OCI-LY7 (cell line): ENCODE measurements at regions not wholly inside any gene's neighbourhood (a gene's known extent, or its start where the extent isn't known, plus 50 kb on each side); places are given as distances from the start of the nearest gene placed in this dataset.

Source experiments
- BruUV-seq: library from RNA; stranded (reverse); fragments of 400-500 nt; replicated peaks from 2 replicates; lab custom pipeline; 2021; lab: Mats Ljungman, UMichigan
- CTCF ChIA-PET: fragments of 300-600 bp; sonication (Branson Sonifier 250); formaldehyde crosslinking; loops from one replicate; lab custom pipeline; 2022; ENCODE audit warnings: antibody characterized with exemption; ENCODE audit not compliant: unreplicated experiment; lab: Charles Lee
- POLR2A ChIA-PET: fragments of 300-600 bp; sonication (Branson Sonifier 250); formaldehyde crosslinking; loops from one replicate; lab custom pipeline; 2022; ENCODE audit warnings: antibody characterized with exemption; lab: Charles Lee
- DNase-seq: peaks from one replicate; pipeline ENCODE4 v3.0.0-alpha.2; 2015; ENCODE audit warnings: low spot score
- H2AFZ ChIP-seq: fragments of 200-600 bp; sonication (generic), shearing (Covaris generic); 2 replicates; pipeline ENCODE4 v1.6.1; 2014; ENCODE audit warnings: mild to moderate bottlenecking, antibody characterized with exemption, low read length, moderate library complexity
- H3K27ac ChIP-seq: fragments of 200-600 bp; sonication (generic); 2 replicates; pipeline ENCODE4 v1.5.1; 2014; ENCODE audit warnings: mixed run types, low read depth, mild to moderate bottlenecking, moderate library complexity, low read length, inconsistent platforms; ENCODE audit not compliant: poor library complexity, severe bottlenecking
- H3K36me3 ChIP-seq: fragments of 200-600 bp; sonication (generic); 2 replicates; pipeline ENCODE4 v1.6.1; 2014; ENCODE audit warnings: mild to moderate bottlenecking, antibody characterized with exemption, low read length, moderate library complexity, mixed read lengths; ENCODE audit not compliant: insufficient read depth
- H3K4me1 ChIP-seq: fragments of 200-600 bp; sonication (generic); 2 replicates; pipeline ENCODE4 v1.5.1; 2014; ENCODE audit warnings: mild to moderate bottlenecking, low read length; ENCODE audit not compliant: insufficient read depth, poor library complexity, severe bottlenecking
- H3K4me2 ChIP-seq: fragments of 200-600 bp; sonication (generic); 2 replicates; pipeline ENCODE4 v1.6.1; 2014; ENCODE audit warnings: mild to moderate bottlenecking, low read length
- H3K4me3 ChIP-seq: fragments of 200-600 bp; sonication (generic); 2 replicates; pipeline ENCODE4 v1.5.1; 2014; ENCODE audit warnings: mild to moderate bottlenecking, low read depth, low read length; ENCODE audit not compliant: poor library complexity, severe bottlenecking
- H3K79me2 ChIP-seq: fragments of 200-600 bp; sonication (generic); 2 replicates; pipeline ENCODE4 v1.6.1; 2016; ENCODE audit warnings: low read depth, mild to moderate bottlenecking, low read length, moderate library complexity, mixed read lengths; ENCODE audit not compliant: insufficient read depth
- H3K9me2 ChIP-seq: fragments of 200-600 bp; sonication (generic); 2 replicates; pipeline ENCODE4 v1.6.1; 2016; ENCODE audit warnings: mild to moderate bottlenecking, low read length, mixed read lengths; ENCODE audit not compliant: insufficient read depth
- H3K9me3 ChIP-seq: fragments of 200-600 bp; sonication (generic); 2 replicates; pipeline ENCODE4 v1.6.1; 2014; ENCODE audit warnings: mild to moderate bottlenecking, mixed run types, low read length, mixed read lengths
- H4K20me1 ChIP-seq: fragments of 200-600 bp; sonication (generic); 2 replicates; pipeline ENCODE4 v1.6.1; 2014; ENCODE audit warnings: mild to moderate bottlenecking, antibody characterized with exemption, low read length, moderate library complexity, mixed read lengths; ENCODE audit not compliant: insufficient read depth
- EZH2phosphoT487 ChIP-seq: fragments of 200-600 bp; sonication (generic); IDR thresholded peaks from 2 replicates; pipeline ENCODE4 v1.6.1; 2018; ENCODE audit warnings: low read depth, borderline replicate concordance, mild to moderate bottlenecking, mixed run types, antibody characterized with exemption, low read length, moderate library complexity, mixed read lengths
- intact Hi-C: fragments of 100-400 bp; cut with micrococcal nuclease; formaldehyde crosslinking; loops from one replicate; pipeline ENCODE4 v1.10.0; 2022; ENCODE audit not compliant: unreplicated experiment
- TF ChIP-seq, protein P1 (sequence below): fragments of 200-600 bp; sonication (generic); conservative IDR thresholded peaks from 2 replicates; pipeline ENCODE4 v1.5.1; 2014; ENCODE audit warnings: mild to moderate bottlenecking, antibody characterized with exemption, low read length, moderate library complexity, mixed read lengths

DNA sequence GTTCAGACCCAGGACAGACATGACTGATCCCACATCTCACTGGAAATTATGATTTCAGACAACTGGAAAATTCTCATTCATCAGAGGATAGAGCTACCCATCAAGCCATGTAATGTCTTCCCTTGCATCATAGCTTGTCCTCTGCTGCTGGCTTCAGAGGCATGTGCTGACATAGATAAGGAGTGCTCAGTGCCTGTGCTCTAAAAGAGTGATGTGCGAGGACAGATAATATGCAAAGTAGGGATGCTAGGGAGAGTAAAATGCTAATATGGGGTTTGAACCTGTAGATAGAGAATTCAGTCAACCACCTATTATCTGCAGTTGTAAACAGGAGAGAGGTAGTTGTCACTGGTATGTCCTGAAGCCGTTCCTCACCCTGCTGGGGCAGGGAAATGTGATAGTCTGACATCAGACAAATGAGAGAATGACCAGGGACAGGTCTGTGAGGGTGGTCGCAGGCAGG is 349.7 kb upstream of the CCL2 start:
- Histone ChIP-seq H3K4me2 (no peak overlapping the region), H3K79me2 (no peaks in the 10 kb centered on the region), H3K9me3 (no peaks in the 10 kb centered on the region), H3K4me1 (no peaks in the 10 kb centered on the region), H3K27ac (no peak overlapping the region), H3K9me2 (no peaks in the 10 kb centered on the region), H3K4me3 (no peak overlapping the region), H4K20me1 (no peaks in the 10 kb centered on the region), H3K36me3 (no peaks in the 10 kb centered on the region), H2AFZ (no peak overlapping the region)
- intact Hi-C loops: no loop called here
- no TSS peak for BruUV-seq
- DNase-seq: no peak
- TF ChIP-seq, protein P1, sequence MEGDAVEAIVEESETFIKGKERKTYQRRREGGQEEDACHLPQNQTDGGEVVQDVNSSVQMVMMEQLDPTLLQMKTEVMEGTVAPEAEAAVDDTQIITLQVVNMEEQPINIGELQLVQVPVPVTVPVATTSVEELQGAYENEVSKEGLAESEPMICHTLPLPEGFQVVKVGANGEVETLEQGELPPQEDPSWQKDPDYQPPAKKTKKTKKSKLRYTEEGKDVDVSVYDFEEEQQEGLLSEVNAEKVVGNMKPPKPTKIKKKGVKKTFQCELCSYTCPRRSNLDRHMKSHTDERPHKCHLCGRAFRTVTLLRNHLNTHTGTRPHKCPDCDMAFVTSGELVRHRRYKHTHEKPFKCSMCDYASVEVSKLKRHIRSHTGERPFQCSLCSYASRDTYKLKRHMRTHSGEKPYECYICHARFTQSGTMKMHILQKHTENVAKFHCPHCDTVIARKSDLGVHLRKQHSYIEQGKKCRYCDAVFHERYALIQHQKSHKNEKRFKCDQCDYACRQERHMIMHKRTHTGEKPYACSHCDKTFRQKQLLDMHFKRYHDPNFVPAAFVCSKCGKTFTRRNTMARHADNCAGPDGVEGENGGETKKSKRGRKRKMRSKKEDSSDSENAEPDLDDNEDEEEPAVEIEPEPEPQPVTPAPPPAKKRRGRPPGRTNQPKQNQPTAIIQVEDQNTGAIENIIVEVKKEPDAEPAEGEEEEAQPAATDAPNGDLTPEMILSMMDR: no peak
- CTCF ChIA-PET: no interaction called here
- POLR2A ChIA-PET: interaction anchor here (0.6 kb wide), 1 partner anchor 920 kb away, joined by 3 read pairs; no protein-coding TSS in a partner anchor

DNA sequence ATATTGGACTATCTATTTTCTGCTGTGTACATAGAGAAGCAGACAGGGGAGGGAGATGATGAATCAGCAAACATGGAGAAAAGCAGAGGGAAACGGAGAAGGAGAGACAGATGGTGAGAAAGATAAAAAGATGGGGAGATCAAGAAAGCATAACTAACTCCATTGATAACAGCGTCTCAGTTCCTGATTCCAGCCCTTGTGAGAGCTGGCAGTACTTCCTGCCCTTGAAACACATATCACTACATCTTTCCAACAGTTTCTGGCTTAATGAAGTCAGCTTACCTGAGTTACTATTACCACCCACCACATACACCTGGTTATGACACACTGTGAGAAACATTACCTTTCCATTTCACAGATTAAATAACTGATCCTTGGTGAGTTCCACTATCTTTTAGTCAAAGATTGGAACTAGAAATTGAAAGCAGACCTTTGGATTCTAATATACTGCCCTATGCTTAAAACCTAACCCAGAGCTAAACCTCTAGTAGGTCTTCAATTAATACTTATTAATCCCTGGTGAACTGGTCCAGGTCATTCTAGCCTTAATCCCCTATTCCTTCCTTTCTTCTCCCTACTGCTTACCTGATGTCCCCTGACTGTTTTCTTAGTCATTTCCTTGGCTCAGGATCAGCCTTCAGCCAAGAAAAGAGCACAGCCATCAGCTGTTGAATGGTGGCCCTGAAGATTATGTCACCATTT is 346.6 kb upstream of the CCL2 start:
- no peaks in the 10 kb centered on the region for H3K36me3 ChIP-seq
- H2AFZ ChIP-seq: no peak overlapping the region
- no peak overlapping the region for H3K4me2 ChIP-seq
- POLR2A ChIA-PET: interaction anchor here (0.5 kb wide), 1 partner anchor 12 kb away, joined by 3 read pairs; no protein-coding TSS in a partner anchor
- no peaks in the 10 kb centered on the region for H3K4me1 ChIP-seq
- no peak overlapping the region for H3K27ac ChIP-seq
- no peak overlapping the region for H3K4me3 ChIP-seq
- no peaks in the 10 kb centered on the region for H4K20me1 ChIP-seq
- BruUV-seq: no TSS peak
- TF ChIP-seq EZH2phosphoT487: no peak
- TF ChIP-seq, protein P1: no peak
- H3K9me3 ChIP-seq: no peaks in the 10 kb centered on the region
- no peaks in the 10 kb centered on the region for H3K79me2 ChIP-seq
- CTCF ChIA-PET: no interaction called here
- no peak for DNase-seq
- H3K9me2 ChIP-seq: no peaks in the 10 kb centered on the region
- intact Hi-C loops: no loop called here

DNA sequence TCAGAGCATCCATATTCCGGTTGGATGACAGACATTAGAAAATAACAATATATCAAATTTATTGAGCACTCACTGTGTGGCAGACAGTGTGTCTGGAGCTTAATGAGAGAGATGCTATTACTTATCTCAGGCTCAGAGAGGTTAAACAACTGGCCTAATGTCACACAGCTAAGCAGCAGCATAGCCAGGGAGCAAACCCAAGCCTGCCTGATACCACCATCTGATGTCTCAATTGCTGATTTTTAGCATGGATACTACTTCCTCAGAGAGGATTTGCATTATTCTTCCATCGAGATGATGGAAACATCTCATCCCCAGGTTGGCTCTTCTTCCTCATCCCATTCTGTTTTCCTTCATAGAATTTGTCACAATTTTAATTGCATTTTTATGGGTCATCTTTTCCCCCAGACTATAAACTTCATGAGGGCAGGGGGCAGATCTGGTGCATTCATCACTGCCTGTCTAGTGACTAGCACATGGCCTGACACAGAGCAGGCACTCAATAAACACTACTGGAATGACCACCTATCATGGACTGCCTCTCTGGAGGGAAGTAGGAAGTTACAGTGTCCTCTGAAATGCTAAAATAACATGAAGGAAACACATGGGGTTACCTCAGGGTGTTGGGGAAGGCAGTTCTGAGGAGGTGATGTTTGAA is 344.8 kb upstream of the CCL2 start:
- POLR2A ChIA-PET: no interaction called here
- Histone ChIP-seq H3K27ac (no peak overlapping the region), H3K4me1 (no peaks in the 10 kb centered on the region), H3K9me3 (no peaks in the 10 kb centered on the region), H3K36me3 (no peaks in the 10 kb centered on the region), H3K9me2 (no peaks in the 10 kb centered on the region), H4K20me1 (no peaks in the 10 kb centered on the region), H3K4me3 (no peak overlapping the region), H2AFZ (no peak overlapping the region), H3K4me2 (no peak overlapping the region), H3K79me2 (no peaks in the 10 kb centered on the region)
- CTCF ChIA-PET: no interaction called here
- TF ChIP-seq EZH2phosphoT487: no peak
- TF ChIP-seq, protein P1: no peak
- BruUV-seq: no TSS peak
- intact Hi-C loops: no loop called here
- DNase-seq: no peak
